ENCODE measurements at regions not wholly inside any gene's neighbourhood (a gene's known extent, or its start where the extent isn't known, plus 50 kb on each side); places are given as distances from the start of the nearest gene placed in this dataset.

DNA sequence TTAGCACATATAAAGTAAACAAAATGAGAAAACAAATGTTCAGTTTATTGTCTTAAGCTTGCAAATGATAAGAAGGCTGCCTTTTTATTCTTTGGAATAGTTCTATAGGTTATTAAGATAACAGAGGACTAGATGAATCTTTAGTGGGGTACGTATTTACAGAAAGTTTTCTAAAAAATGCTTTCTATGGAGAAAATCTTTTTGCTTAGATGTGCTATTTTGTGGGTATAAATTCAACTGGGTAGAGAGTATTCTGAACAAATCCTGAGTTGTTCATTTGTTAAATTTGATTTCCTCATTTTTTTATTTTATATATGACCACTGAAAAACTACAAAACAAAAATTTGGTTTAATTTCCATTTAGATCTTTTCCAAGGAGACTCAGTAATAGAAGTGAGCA lies 566.9 kb downstream of the PLCL1 start:
- TF ChIP-seq, protein P1, sequence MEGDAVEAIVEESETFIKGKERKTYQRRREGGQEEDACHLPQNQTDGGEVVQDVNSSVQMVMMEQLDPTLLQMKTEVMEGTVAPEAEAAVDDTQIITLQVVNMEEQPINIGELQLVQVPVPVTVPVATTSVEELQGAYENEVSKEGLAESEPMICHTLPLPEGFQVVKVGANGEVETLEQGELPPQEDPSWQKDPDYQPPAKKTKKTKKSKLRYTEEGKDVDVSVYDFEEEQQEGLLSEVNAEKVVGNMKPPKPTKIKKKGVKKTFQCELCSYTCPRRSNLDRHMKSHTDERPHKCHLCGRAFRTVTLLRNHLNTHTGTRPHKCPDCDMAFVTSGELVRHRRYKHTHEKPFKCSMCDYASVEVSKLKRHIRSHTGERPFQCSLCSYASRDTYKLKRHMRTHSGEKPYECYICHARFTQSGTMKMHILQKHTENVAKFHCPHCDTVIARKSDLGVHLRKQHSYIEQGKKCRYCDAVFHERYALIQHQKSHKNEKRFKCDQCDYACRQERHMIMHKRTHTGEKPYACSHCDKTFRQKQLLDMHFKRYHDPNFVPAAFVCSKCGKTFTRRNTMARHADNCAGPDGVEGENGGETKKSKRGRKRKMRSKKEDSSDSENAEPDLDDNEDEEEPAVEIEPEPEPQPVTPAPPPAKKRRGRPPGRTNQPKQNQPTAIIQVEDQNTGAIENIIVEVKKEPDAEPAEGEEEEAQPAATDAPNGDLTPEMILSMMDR (IDR thresholded peaks at IDR 0.05) = no peak
- TF ChIP-seq POLR2A (IDR thresholded peaks at IDR 0.05) = no peak
